ENCODE measurements at regions not wholly inside any gene's neighbourhood (a gene's known extent, or its start where the extent isn't known, plus 50 kb on each side); places are given as distances from the start of the nearest gene placed in this dataset.

GRCh38 chr1:82423174-82423815 lies 622.6 kb downstream of the ADGRL2 start:
- no peak for DNase-seq (ENCODE audit: extremely low read depth, low read depth)
- TF ChIP-seq CTCF (IDR thresholded peaks at IDR 0.05; ENCODE audit: low read depth, low read length) = no peak

GRCh38 chr1:82421782-82422181 lies 621.0 kb downstream of the ADGRL2 start:
- no peak for DNase-seq (ENCODE audit: extremely low read depth, low read depth)
- no peak for TF ChIP-seq CTCF (IDR thresholded peaks at IDR 0.05; ENCODE audit: low read depth, low read length)

GRCh38 chr1:82420584-82420983 lies 619.9 kb downstream of the ADGRL2 start:
- no peak for TF ChIP-seq CTCF (IDR thresholded peaks at IDR 0.05; ENCODE audit: low read depth, low read length)
- DNase-seq (ENCODE audit: extremely low read depth, low read depth) = no peak

GRCh38 chr1:82411605-82412004 lies 610.9 kb downstream of the ADGRL2 start:
- no peak for DNase-seq (ENCODE audit: extremely low read depth, low read depth)
- no peak for TF ChIP-seq CTCF (IDR thresholded peaks at IDR 0.05; ENCODE audit: low read depth, low read length)

GRCh38 chr1:82405333-82405732 lies 604.6 kb downstream of the ADGRL2 start:
- TF ChIP-seq CTCF (IDR thresholded peaks at IDR 0.05; ENCODE audit: low read depth, low read length) = no peak
- DNase-seq (ENCODE audit: extremely low read depth, low read depth) = no peak

GRCh38 chr1:82401116-82401515 lies 600.4 kb downstream of the ADGRL2 start:
- no peak for DNase-seq (ENCODE audit: extremely low read depth, low read depth)
- no peak for TF ChIP-seq CTCF (IDR thresholded peaks at IDR 0.05; ENCODE audit: low read depth, low read length)

- TF ChIP-seq CTCF (IDR thresholded peaks at IDR 0.05; ENCODE audit: low read depth, low read length) = no peak
- no peak for DNase-seq (ENCODE audit: extremely low read depth, low read depth)
Observed at GRCh38 chr1:82400521-82400920, 599.8 kb downstream of the ADGRL2 start.

All from AG09319 (cell line).